ENCODE measurements at regions not wholly inside any gene's neighbourhood (a gene's known extent, or its start where the extent isn't known, plus 50 kb on each side); places are given as distances from the start of the nearest gene placed in this dataset.

- peaks cover 0 to 19% (median 3%) of the 10 kb centered on the region in 5 donors for H3K27me3 Mint-ChIP-seq
- no peak overlapping the region for H3K27ac ChIP-seq (ENCODE audit: low read depth, low read length)
- no peak for ATAC-seq
- no peaks in the 10 kb centered on the region for H3K36me3 Mint-ChIP-seq
- H3K4me3 ChIP-seq (ENCODE audit: low read length), result no peak overlapping the region
- POLR2A ChIA-PET, result no interaction called here
- no peaks in the 10 kb centered on the region for H3K4me1 Mint-ChIP-seq
- CTCF ChIA-PET, result no interaction called here
- no peak overlapping the region for H3K27ac Mint-ChIP-seq
- DNase-seq, result no peak
- H3K9me3 Mint-ChIP-seq, result peaks cover 0 to 3% (median 0%) of the 10 kb centered on the region in 11 donors
- no peaks in the 10 kb centered on the region for H3K36me3 ChIP-seq (ENCODE audit: control insufficient read depth in 2 of 3, insufficient read depth in 3 of 3, low read length in 3 of 3)
- H3K4me3 Mint-ChIP-seq, result no peak overlapping the region
- intact Hi-C loops (cut with micrococcal nuclease), result no loop called here
- no peaks in the 10 kb centered on the region for H3K9me3 ChIP-seq (ENCODE audit: control insufficient read depth in 2 of 3, low read length in 3 of 3)
- H3K4me1 ChIP-seq (ENCODE audit: control insufficient read depth in 2 of 2, insufficient read depth in 2 of 2, low read length in 2 of 2), result no peaks in the 10 kb centered on the region
- no peaks in the 10 kb centered on the region for H3K27me3 ChIP-seq (ENCODE audit: control insufficient read depth in 2 of 2, insufficient read depth in 2 of 2, low read length in 2 of 2)
Measured at GRCh38 chr2:6647046-6647445, 218.7 kb downstream of the CMPK2 start.

GRCh38 chr2:6648596-6649247 lies 217.0 kb downstream of the CMPK2 start:
- Mint-ChIP-seq H3K36me3 (no peaks in the 10 kb centered on the region), H3K4me3 (no peak overlapping the region), H3K27me3 (peaks cover 0 to 19% (median 0%) of the 10 kb centered on the region in 5 donors), H3K9me3 (peaks cover 0 to 3% (median 0%) of the 10 kb centered on the region in 11 donors), H3K4me1 (no peaks in the 10 kb centered on the region), H3K27ac (no peak overlapping the region)
- Histone ChIP-seq H3K27me3 (ENCODE audit: control insufficient read depth in 2 of 2, insufficient read depth in 2 of 2, low read length in 2 of 2) (no peaks in the 10 kb centered on the region), H3K4me1 (ENCODE audit: control insufficient read depth in 2 of 2, insufficient read depth in 2 of 2, low read length in 2 of 2) (no peaks in the 10 kb centered on the region), H3K27ac (ENCODE audit: low read depth, low read length) (no peak overlapping the region), H3K4me3 (ENCODE audit: low read length) (no peak overlapping the region), H3K9me3 (ENCODE audit: control insufficient read depth in 2 of 3, low read length in 3 of 3) (no peaks in the 10 kb centered on the region), H3K36me3 (ENCODE audit: control insufficient read depth in 2 of 3, insufficient read depth in 3 of 3, low read length in 3 of 3) (no peaks in the 10 kb centered on the region)
- no peak for DNase-seq
- intact Hi-C loops (cut with micrococcal nuclease), result no loop called here
- ChIA-PET POLR2A (no interaction called here), CTCF (no interaction called here)
- ATAC-seq, result no peak

- Mint-ChIP-seq H3K4me1 (no peaks in the 10 kb centered on the region), H3K27me3 (peaks cover 0 to 19% (median 0%) of the 10 kb centered on the region in 5 donors), H3K4me3 (no peak overlapping the region), H3K9me3 (peaks cover 0 to 3% (median 0%) of the 10 kb centered on the region in 11 donors), H3K27ac (no peak overlapping the region), H3K36me3 (no peaks in the 10 kb centered on the region)
- Histone ChIP-seq H3K4me3 (ENCODE audit: low read length) (no peak overlapping the region), H3K36me3 (ENCODE audit: control insufficient read depth in 2 of 3, insufficient read depth in 3 of 3, low read length in 3 of 3) (no peaks in the 10 kb centered on the region), H3K9me3 (ENCODE audit: control insufficient read depth in 2 of 3, low read length in 3 of 3) (no peaks in the 10 kb centered on the region), H3K27me3 (ENCODE audit: control insufficient read depth in 2 of 2, insufficient read depth in 2 of 2, low read length in 2 of 2) (no peaks in the 10 kb centered on the region), H3K4me1 (ENCODE audit: control insufficient read depth in 2 of 2, insufficient read depth in 2 of 2, low read length in 2 of 2) (no peaks in the 10 kb centered on the region), H3K27ac (ENCODE audit: low read depth, low read length) (no peak overlapping the region)
- no peak for ATAC-seq
- DNase-seq, result no peak
- POLR2A ChIA-PET, result no interaction called here
- intact Hi-C loops (cut with micrococcal nuclease), result no loop called here
- CTCF ChIA-PET, result no interaction called here
Measured at GRCh38 chr2:6650311-6650710, 215.4 kb downstream of the CMPK2 start.

GRCh38 chr2:6652251-6652650 lies 213.5 kb downstream of the CMPK2 start:
- no peak overlapping the region for H3K4me3 Mint-ChIP-seq

GRCh38 chr2:6653281-6653750 lies 212.4 kb downstream of the CMPK2 start:
- Histone ChIP-seq H3K9me3 (ENCODE audit: control insufficient read depth in 2 of 3, low read length in 3 of 3) (no peaks in the 10 kb centered on the region), H3K27me3 (ENCODE audit: control insufficient read depth in 2 of 2, insufficient read depth in 2 of 2, low read length in 2 of 2) (no peaks in the 10 kb centered on the region), H3K4me1 (ENCODE audit: control insufficient read depth in 2 of 2, insufficient read depth in 2 of 2, low read length in 2 of 2) (no peaks in the 10 kb centered on the region), H3K4me3 (ENCODE audit: low read length) (no peak overlapping the region), H3K36me3 (ENCODE audit: control insufficient read depth in 2 of 3, insufficient read depth in 3 of 3, low read length in 3 of 3) (no peaks in the 10 kb centered on the region), H3K27ac (ENCODE audit: low read depth, low read length) (no peak overlapping the region)
- POLR2A ChIA-PET, result no interaction called here
- CTCF ChIA-PET, result no interaction called here
- Mint-ChIP-seq H3K9me3 (peaks cover 0 to 3% (median 0%) of the 10 kb centered on the region in 11 donors), H3K27me3 (peaks cover 0 to 9% (median 0%) of the 10 kb centered on the region in 5 donors), H3K4me3 (no peak overlapping the region), H3K27ac (no peak overlapping the region), H3K4me1 (no peaks in the 10 kb centered on the region), H3K36me3 (no peaks in the 10 kb centered on the region)
- intact Hi-C loops (cut with micrococcal nuclease), result no loop called here
- DNase-seq, result no peak
- no peak for ATAC-seq

More at GRCh38 chr2:6652251-6652650, 213.5 kb downstream of the CMPK2 start:
- DNase-seq (no peak), ATAC-seq (no peak)
- peaks cover 0 to 3% (median 0%) of the 10 kb centered on the region in 11 donors for H3K9me3 Mint-ChIP-seq
- peaks cover 0 to 8% (median 0%) of the 10 kb centered on the region in 5 donors for H3K27me3 Mint-ChIP-seq
- Histone ChIP-seq H3K9me3 (ENCODE audit: control insufficient read depth in 2 of 3, low read length in 3 of 3) (no peaks in the 10 kb centered on the region), H3K4me3 (ENCODE audit: low read length) (no peak overlapping the region), H3K4me1 (ENCODE audit: control insufficient read depth in 2 of 2, insufficient read depth in 2 of 2, low read length in 2 of 2) (no peaks in the 10 kb centered on the region), H3K36me3 (ENCODE audit: control insufficient read depth in 2 of 3, insufficient read depth in 3 of 3, low read length in 3 of 3) (no peaks in the 10 kb centered on the region), H3K27me3 (ENCODE audit: control insufficient read depth in 2 of 2, insufficient read depth in 2 of 2, low read length in 2 of 2) (no peaks in the 10 kb centered on the region), H3K27ac (ENCODE audit: low read depth, low read length) (no peak overlapping the region)
- H3K27ac Mint-ChIP-seq, result no peak overlapping the region
- ChIA-PET POLR2A (no interaction called here), CTCF (no interaction called here)
- intact Hi-C loops (cut with micrococcal nuclease), result no loop called here
- no peaks in the 10 kb centered on the region for H3K36me3 Mint-ChIP-seq
- no peaks in the 10 kb centered on the region for H3K4me1 Mint-ChIP-seq

- Histone ChIP-seq H3K4me3 (ENCODE audit: low read length) (no peak overlapping the region), H3K27me3 (ENCODE audit: control insufficient read depth in 2 of 2, insufficient read depth in 2 of 2, low read length in 2 of 2) (no peaks in the 10 kb centered on the region), H3K4me1 (ENCODE audit: control insufficient read depth in 2 of 2, insufficient read depth in 2 of 2, low read length in 2 of 2) (no peaks in the 10 kb centered on the region), H3K27ac (ENCODE audit: low read depth, low read length) (no peak overlapping the region), H3K9me3 (ENCODE audit: control insufficient read depth in 2 of 3, low read length in 3 of 3) (no peaks in the 10 kb centered on the region), H3K36me3 (ENCODE audit: control insufficient read depth in 2 of 3, insufficient read depth in 3 of 3, low read length in 3 of 3) (no peaks in the 10 kb centered on the region)
- DNase-seq (no peak), ATAC-seq (no peak)
- Mint-ChIP-seq H3K27ac (no peak overlapping the region), H3K4me3 (no peak overlapping the region), H3K27me3 (peaks cover 0 to 13% (median 0%) of the 10 kb centered on the region in 5 donors), H3K9me3 (peaks cover 0 to 3% (median 0%) of the 10 kb centered on the region in 11 donors), H3K36me3 (no peaks in the 10 kb centered on the region), H3K4me1 (no peaks in the 10 kb centered on the region)
- POLR2A ChIA-PET, result no interaction called here
- CTCF ChIA-PET, result no interaction called here
- intact Hi-C loops (cut with micrococcal nuclease), result no loop called here
Measured at GRCh38 chr2:6654279-6654678, 211.4 kb downstream of the CMPK2 start.

GRCh38 chr2:6656633-6657032 lies 209.1 kb downstream of the CMPK2 start:
- no peaks in the 10 kb centered on the region for H3K36me3 ChIP-seq (ENCODE audit: control insufficient read depth in 2 of 3, insufficient read depth in 3 of 3, low read length in 3 of 3)
- no peaks in the 10 kb centered on the region for H3K4me1 ChIP-seq (ENCODE audit: control insufficient read depth in 2 of 2, insufficient read depth in 2 of 2, low read length in 2 of 2)
- no peaks in the 10 kb centered on the region for H3K9me3 ChIP-seq (ENCODE audit: control insufficient read depth in 2 of 3, low read length in 3 of 3)
- Mint-ChIP-seq H3K27me3 (peaks cover 0 to 12% (median 0%) of the 10 kb centered on the region in 5 donors), H3K9me3 (peaks cover 0 to 4% (median 0%) of the 10 kb centered on the region in 11 donors), H3K4me1 (no peaks in the 10 kb centered on the region), H3K4me3 (no peak overlapping the region), H3K36me3 (no peaks in the 10 kb centered on the region), H3K27ac (no peak overlapping the region)
- DNase-seq (no peak), ATAC-seq (no peak)
- CTCF ChIA-PET, result no interaction called here
- H3K4me3 ChIP-seq (ENCODE audit: low read length), result no peak overlapping the region
- H3K27me3 ChIP-seq (ENCODE audit: control insufficient read depth in 2 of 2, insufficient read depth in 2 of 2, low read length in 2 of 2), result no peaks in the 10 kb centered on the region
- POLR2A ChIA-PET, result no interaction called here
- H3K27ac ChIP-seq (ENCODE audit: low read depth, low read length), result no peak overlapping the region
- intact Hi-C loops (cut with micrococcal nuclease), result no loop called here
